ENCODE measurements at regions not wholly inside any gene's neighbourhood (a gene's known extent, or its start where the extent isn't known, plus 50 kb on each side); places are given as distances from the start of the nearest gene placed in this dataset.

- no peak for DNase-seq (ENCODE audit: low read depth)
Observed at GRCh38 chr3:72591522-72592421, 256.5 kb downstream of the SHQ1 start.

- no peak for DNase-seq (ENCODE audit: low read depth)
Observed at GRCh38 chr3:72590732-72591221, 257.5 kb downstream of the SHQ1 start.

GRCh38 chr3:72587282-72587681, 261.0 kb downstream of the SHQ1 start:
- DNase-seq (ENCODE audit: low read depth) = no peak

GRCh38 chr3:72586694-72587093, 261.6 kb downstream of the SHQ1 start:
- DNase-seq (ENCODE audit: low read depth) = no peak

- no peak for DNase-seq (ENCODE audit: low read depth)
Observed at GRCh38 chr3:72585966-72586365, 262.3 kb downstream of the SHQ1 start.

GRCh38 chr3:72584262-72584661, 264.0 kb downstream of the SHQ1 start:
- no peak for DNase-seq (ENCODE audit: low read depth)

- no peak for DNase-seq (ENCODE audit: low read depth)
Observed at GRCh38 chr3:72582963-72583362, 265.3 kb downstream of the SHQ1 start.

- no peak for DNase-seq (ENCODE audit: low read depth)
Observed at GRCh38 chr3:72582211-72582878, 265.9 kb downstream of the SHQ1 start.

- DNase-seq (ENCODE audit: low read depth) = no peak
Observed at GRCh38 chr3:72580900-72581299, 267.3 kb downstream of the SHQ1 start.

GRCh38 chr3:72580246-72580756, 267.9 kb downstream of the SHQ1 start:
- no peak for DNase-seq (ENCODE audit: low read depth)

- no peak for DNase-seq (ENCODE audit: low read depth)
Observed at GRCh38 chr3:72579581-72580245, 268.5 kb downstream of the SHQ1 start.

GRCh38 chr3:72579191-72579580, 269.1 kb downstream of the SHQ1 start:
- no peak for DNase-seq (ENCODE audit: low read depth)

GRCh38 chr3:72577190-72577589, 271.1 kb downstream of the SHQ1 start:
- DNase-seq (ENCODE audit: low read depth) = no peak

GRCh38 chr3:72576563-72576962, 271.7 kb downstream of the SHQ1 start:
- no peak for DNase-seq (ENCODE audit: low read depth)

GRCh38 chr3:72574144-72574543, 274.1 kb downstream of the SHQ1 start:
- no peak for DNase-seq (ENCODE audit: low read depth)

- DNase-seq (ENCODE audit: low read depth) = no peak
Observed at GRCh38 chr3:72573051-72573450, 275.2 kb downstream of the SHQ1 start.

GRCh38 chr3:72572489-72573007, 275.7 kb downstream of the SHQ1 start:
- no peak for DNase-seq (ENCODE audit: low read depth)

GRCh38 chr3:72571638-72572114, 276.6 kb downstream of the SHQ1 start:
- no peak for DNase-seq (ENCODE audit: low read depth)

- no peak for DNase-seq (ENCODE audit: low read depth)
Observed at GRCh38 chr3:72571052-72571451, 277.2 kb downstream of the SHQ1 start.

- no peak for DNase-seq (ENCODE audit: low read depth)
Observed at GRCh38 chr3:72569754-72570440, 278.3 kb downstream of the SHQ1 start.

- DNase-seq (ENCODE audit: low read depth) = no peak
Observed at GRCh38 chr3:72568083-72568482, 280.2 kb downstream of the SHQ1 start.

- DNase-seq (ENCODE audit: low read depth) = no peak
Observed at GRCh38 chr3:72567474-72567873, 280.8 kb downstream of the SHQ1 start.

All from stimulated activated CD4-positive, alpha-beta T cell treated with anti-CD3 and anti-CD28 coated beads, Interleukin-2, amount 100 ng/mL, for 4 hours (primary cell).